Amygdala (tissue), 56 donors: ENCODE measurements at regions not wholly inside any gene's neighbourhood (a gene's known extent, or its start where the extent isn't known, plus 50 kb on each side); places are given as distances from the start of the nearest gene placed in this dataset.
"Not testable (repeated sequence)": the region's sequence is repeated elsewhere in the genome, so short reads cannot be mapped to it uniquely, and the experiment has no call there.

Experiments
- DNase-seq, 56 donors: peaks; one replicate each; lab custom pipeline; 2025; lab: John Stamatoyannopoulos, UW

DNA sequence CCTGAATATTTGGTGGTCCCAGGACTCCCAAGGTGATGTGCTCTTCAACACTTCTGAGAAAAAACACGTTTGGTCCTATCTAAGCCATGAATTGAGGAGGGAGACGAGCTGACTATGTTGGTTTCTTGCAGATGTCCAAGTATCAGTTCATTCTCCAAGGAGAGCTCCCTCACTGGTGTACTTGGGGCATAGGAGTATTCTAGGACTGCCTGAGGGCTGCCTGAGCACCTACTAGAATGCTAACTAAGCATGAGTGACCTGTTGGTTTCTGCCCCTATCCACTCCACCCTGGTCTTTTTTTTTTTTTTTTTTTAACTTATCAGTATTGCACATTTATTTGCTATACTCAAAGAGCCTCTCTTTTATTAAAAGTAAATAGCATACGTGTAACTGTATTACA is 200.5 kb upstream of the FANCL start:
- no peak for DNase-seq

DNA sequence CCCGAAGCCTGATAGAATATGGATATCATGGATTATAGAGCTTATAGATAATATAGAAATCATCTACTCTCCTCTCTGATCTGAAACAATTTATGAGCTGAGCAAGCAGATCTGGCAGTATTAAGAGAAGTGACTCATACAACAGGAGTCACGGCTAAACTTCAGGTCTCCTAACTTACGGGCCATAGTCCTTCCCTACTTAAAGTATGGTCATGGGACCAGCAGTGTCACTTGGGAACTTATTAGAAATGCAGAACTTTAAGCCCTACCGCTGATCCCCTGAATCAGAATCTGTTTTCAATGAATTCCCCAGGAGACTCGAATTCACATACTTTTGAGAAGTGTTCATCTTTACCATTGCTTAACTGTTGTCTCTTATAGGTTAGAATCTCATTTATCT is 195.7 kb upstream of the FANCL start:
- DNase-seq, result no peak

DNA sequence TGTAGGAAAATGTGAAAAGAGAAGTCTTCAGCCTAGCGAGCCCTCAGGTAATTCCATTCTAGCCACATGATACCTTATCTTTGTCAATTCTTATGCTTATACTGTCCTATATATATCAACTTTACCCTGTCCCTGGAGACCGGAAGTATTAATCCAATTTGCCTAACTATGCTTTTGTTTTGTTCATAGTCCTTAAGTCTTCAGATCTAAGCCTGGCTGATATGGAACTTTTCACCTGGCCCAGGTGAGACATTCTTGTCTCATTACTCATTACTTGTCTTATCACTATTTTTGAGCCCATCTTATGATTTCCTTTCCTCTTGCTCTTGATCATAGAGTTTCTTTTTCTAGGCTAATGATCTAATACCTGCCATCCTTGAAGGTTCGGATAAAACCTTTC is 194.1 kb upstream of the FANCL start:
- DNase-seq, result no peak

DNA sequence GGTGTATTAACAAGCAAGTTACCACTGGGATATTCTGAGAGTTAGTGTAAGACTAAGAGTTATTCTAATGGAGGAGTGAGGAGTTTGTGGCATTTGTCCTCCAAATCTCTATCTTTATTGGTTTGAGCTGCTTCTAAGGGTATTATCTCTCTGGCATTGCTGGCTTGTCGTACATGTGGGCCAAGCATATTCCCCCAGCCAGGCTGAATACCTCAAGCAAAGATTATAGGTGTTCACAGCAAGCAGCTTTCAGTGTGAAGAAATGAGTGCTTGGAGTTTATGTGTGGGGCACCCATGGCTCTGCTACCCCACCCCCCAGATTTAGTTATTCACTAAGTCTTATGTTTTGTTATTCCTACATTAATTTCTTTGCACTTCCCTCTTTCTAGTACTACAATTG is 193.6 kb upstream of the FANCL start:
- no peak for DNase-seq

DNA sequence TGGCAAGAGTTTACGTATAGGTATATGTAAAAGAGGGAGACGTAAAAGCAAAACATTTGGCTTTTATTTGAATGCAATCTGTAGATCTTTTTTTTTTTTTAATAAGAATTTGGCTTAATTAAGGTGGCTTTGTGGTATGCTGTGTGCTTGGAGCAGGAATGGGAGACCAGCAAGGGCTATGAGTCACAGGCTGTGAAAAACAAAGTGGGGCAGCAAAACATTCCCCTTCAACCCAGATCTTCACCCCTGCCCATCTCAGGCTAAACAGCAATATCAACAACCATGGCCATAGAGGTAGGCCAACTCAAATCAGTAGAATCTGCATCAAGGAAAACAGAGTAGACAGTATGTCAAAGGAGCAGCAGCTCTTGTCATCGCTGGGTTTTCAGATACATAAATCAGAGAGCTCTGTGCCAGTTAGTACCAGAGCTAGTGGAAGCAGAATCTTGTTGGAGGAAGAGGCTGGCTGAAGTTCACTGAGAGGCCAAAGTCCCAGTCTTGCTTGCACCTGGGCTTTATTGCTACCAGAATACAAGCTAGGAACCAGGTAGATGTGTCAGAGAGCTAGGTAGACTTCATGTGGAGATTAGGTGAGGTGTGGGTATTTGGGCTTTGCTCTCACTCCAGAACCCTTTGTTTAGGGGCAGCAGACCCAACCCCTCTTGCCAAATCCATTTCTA is 191.5 kb upstream of the FANCL start:
- DNase-seq, result no peak

DNA sequence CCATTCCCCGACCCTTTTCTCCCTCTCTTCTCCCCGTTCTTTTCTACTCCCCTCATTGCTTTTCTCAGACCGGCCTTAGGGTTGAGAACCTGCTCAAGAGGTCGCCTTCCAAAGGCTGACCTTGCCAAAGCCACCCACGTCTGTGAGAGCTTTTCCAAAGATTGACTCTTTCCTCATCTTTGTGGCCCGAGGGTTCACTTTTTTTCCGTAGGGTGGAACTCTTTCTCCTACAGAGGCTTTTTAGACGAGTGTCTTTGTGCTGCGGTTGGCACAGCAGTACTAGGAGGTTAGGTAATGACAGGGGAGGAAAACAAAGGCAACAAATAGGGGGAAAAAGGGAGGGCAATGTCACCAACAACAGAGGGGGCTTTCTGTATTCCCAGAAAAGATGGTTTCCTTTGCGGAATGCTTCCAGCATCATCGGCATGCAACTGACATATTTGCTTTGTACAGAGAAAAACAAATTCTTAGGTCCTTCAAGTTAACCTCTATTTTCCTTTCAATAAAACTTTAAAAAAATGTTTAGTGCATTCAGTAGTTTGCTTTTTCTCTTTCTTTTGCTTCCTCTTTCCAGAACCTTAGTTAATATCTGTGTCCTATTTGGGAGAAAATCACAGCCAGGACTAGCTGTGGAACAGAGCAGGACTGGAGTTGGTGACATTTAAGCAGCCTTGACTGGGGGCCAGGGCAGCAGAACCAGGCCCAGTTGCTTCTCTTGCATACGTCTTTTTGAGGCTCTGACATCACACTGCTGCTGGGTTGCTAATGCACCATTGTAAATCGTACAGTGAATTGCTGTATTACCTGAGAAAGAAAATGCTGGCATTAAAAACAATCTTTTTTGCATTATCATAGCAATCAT is 188.1 kb upstream of the FANCL start:
- peak in 30 of 56 donors; percentile 2 to 80 (median 36) for DNase-seq

DNA sequence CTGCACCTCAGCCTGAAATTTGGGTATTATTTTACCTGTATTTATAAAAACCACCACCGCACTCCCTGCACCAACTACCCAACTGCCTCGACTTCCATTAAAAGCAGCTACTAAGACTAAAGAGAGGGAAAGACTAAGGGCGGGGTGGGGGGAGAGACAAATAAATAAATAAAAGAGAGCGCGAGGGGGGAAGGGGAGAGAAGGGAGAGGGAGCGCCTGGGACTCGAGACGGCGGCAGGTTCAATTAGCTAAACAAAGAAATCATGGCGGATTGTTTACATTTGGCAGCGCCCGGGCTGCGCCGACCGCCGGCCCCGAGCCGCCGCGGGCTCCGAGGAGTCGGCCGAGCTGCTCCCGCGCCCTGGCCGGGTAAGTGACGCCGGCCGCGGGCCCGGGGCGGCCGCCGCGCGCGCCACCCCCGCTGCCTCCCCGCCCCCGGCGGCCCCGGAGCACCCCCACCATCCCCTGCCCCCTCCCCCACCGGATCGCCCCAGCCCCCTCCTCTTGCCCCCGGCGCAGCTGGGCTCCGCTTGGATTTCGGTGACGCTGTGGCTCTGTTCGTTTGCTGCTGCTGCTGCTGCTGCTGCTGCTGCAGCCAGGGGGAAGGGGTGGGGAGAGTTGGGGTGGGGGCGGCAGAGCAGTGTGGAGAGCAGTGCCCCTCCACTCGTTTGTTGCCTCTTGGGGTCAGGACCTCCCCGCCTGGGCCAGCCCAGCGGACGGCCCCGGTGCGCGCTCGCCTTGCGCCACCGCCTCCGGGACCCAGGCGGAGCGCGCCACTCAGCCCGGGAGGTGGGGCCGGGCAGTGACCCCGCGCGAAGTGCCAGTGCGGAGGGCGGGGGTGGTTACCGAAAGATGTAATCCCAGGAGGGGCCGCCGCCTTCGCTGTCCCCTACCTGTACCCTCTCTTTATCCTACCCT is 187.2 kb upstream of the FANCL start:
- peak in 52 of 56 donors; percentile 6 to 83 (median 58) for DNase-seq

DNA sequence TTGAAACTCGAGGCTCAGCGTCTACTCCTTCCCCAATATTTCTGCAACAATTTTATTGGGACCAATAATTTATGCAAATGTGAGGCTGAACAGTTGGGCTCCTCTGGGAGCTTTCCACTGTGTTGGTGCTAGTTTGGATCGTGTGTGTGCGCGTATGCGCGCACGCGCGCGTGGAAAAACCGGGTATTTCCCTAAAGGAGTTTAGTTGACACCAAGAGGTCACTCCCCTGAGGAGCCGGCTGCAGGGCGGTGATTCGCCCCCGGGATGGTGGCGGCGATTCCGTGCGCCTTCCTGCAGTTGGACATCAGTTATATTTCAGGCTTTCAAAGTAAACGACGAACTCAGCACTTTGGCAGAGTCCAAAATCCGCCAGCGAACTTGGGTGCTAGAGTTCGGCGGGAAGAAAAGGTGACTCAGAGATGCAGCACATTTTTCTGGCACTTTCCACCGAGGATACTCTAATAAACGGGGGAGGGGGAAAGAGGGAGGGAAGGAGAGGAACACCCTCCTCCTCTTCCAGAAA is 186.5 kb upstream of the FANCL start:
- peak in 48 of 56 donors; percentile 3 to 77 (median 38) for DNase-seq

DNA sequence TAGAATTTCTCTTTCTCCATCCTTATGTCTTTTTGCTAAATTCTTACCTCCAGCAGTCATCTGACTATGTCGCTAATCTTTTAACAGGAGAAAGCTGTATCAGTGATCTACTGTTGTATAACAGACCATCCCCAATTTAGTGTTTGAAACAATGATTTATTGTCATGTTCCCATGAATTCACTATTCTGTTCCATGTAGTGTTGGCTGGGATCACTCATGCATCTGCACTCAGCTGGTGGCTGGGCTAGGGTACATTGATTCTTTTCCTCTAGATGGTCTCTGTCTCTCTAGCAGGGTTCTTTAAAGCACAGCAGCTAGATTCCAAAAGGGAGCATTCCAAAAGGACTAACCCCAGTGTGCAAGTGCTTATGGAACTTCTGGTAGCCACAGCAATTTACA is 184.2 kb upstream of the FANCL start:
- DNase-seq, result peak in 9 of 56 donors; percentile 1 to 24 (median 11)

DNA sequence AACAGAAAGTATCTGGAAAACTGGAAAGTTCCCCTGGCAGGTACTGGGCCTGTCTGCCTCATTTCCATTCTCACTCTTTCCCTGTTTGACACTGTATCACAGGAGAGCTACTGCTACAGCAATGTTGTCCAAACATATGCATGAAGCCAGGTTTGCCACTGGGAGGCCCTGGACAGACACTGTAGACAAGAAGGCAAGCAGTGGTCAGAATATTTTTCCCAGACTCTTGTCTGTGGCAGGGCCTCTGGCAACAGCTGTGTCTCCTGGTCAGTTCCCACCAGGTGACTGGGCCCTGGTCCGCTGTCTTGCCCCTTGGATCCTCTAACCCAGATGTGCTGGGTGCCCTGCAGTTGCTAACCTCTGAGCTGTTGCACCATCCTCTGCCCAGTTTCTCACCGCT is 178.9 kb upstream of the FANCL start:
- DNase-seq, result no peak

DNA sequence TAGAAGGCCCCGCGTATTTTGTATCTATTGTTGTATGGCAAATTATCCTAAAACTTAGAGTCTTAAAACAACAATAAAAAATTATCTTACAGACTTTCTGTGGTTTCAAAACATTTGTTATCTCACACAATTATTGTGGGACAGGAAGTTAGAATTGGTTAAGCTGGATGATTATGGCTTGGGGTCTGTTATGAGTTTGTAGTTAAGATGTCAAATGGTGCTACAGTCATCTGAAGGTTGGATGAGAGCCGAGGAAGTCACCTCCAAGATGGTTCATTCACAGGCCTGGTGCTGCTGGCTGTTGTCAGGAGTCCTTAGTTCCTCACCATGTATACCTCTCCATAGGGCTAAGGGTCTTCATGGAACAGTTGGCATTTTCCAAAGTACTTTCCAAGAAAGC is 175.6 kb upstream of the FANCL start:
- no peak for DNase-seq

DNA sequence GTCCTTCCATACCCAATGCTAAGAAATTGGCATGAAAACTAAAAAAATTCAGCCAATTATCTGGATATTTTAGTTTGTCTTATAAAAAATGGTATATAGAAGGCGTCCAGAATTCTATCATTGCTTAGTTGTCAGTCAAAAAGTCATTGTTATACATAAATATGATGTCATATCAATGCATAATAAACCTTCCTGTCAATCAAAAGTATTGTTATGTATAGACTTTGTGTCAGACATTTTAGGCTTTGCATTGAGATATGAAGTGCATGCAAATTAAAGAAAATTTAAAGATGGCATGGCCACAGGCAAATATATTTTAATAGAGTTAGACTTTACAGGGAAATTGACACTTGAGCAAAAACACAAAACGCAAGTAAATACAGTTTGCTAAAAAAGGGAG is 173.4 kb upstream of the FANCL start:
- DNase-seq, result no peak

DNA sequence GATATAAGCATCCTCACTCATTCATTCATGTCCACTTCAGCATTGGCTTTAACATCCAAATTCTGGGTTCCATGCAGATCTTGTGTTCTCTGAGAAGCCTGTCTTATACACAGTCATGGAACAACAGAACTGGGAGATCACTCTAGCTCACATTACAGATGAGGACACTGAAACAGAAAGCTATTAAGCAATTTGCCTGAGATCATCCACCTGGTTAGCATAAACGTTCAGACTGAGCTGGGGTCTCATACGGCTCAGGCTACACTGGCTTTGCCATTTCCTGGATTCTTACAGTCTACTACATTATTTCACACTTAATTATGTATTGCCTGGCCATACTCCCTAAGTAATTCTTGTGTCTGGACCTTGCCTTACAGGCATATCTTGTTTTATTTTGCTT is 169.4 kb upstream of the FANCL start:
- no peak for DNase-seq

DNA sequence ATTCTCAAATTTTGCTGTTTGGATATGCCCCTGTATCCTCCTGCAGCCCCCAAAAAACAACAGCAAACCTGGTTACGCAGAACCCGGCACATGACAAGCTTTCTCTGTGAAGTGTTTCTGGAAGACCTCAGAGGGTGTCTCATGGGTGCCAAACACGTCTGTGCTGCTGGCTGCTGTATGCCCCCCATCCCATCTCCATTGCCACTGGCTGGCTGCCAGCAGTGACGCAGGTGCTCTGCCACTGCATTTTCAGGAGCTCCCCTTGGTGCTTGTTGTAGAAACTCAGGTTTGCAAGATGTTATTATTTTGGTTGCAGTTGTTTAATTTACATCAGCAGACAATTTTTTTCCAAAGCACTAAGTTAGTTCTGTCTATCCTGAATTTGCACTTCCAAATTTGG is 166.4 kb upstream of the FANCL start:
- DNase-seq, result no peak

DNA sequence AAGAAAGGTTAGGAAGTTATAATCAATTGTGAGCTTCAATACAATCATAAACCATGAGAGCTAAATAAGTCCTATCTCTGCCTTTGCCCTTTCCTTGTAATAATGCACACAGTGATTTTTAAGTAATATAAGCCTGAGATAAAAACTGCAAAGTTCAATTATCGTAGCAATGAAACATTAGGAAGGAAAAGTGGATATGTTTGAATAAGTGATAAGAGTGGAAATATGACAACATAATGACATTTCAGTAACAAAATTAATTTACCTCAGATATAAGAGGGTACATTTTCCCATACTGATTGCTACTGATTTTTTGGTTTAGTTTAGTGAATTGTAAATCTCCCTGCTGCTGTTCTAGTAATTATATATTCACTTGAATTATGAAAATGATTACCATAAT is 164.2 kb upstream of the FANCL start:
- no peak for DNase-seq

DNA sequence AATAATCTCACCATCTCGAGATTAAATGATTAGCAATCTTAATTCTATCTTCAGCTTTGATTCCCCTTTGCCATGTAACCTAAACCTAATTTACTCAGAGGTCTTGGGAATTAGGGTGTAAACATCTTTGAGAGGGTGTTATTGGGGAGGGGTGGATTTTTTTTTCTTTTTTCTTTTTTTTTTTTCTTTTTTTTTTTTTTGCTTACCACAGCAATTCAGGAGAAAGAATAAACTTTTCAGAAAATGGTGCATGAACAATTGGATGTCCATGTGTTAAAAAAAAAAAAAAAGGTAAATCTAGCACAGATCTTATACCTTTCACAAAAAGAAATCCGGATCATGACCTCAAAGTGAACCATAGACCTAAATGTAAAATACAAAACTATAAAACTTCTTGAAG is 160.8 kb upstream of the FANCL start:
- DNase-seq, result no peak

DNA sequence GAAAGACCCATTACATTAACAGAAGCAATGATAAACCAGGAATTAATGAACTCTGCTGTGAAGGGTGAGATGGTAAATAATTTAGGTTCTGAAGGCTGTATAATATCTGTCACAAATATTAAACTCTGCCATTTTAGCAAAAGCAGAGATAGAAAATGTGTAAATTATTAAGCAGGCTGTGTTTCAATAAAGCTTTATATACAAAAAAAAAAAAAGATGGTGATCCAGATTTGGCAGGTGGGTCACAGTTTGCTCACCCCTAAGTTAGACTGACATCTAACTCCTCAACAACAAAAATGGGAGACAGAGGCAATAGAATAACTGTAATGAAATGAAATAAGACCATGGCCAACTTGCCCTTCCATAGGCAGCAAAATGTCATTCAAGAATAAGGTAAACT is 157.3 kb upstream of the FANCL start:
- DNase-seq, result no peak

DNA sequence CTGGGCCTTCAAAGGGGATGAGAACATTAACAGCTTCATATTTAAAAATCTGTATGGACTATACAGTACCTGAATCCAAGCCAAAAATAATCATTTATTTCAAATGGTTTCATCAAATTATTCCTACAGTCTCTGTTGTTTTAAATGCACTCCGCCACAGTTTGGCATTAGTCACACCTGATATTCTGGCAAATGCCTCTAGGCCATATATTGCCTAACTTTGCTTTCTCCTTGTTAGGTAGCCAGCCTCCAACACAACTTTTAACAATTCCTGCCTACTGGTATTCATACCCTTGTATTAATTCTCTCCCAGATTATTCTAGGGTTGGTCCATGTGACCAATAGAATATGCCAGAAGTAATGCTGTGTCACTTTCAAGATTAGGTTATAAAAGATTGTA is 146.6 kb upstream of the FANCL start:
- no peak for DNase-seq

DNA sequence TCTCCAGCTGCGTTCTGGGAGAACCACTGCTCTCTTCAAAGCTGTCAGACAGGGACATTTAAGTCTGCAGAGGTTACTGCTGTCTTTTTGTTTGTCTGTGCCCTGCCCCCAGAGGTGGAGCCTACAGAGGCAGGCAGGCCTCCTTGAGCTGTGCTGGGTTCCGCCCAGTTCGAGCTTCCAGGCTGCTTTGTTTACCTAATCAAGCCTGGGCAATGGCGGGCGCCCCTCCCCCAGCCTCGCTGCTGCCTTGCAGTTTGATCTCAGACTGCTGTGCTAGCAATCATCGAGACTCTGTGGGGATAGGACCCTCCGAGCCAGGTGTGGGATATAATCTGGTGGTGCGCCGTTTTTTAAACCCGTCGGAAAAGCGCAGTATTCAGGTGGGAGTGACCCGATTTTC is 145.8 kb upstream of the FANCL start:
- not testable (repeated sequence) for DNase-seq

DNA sequence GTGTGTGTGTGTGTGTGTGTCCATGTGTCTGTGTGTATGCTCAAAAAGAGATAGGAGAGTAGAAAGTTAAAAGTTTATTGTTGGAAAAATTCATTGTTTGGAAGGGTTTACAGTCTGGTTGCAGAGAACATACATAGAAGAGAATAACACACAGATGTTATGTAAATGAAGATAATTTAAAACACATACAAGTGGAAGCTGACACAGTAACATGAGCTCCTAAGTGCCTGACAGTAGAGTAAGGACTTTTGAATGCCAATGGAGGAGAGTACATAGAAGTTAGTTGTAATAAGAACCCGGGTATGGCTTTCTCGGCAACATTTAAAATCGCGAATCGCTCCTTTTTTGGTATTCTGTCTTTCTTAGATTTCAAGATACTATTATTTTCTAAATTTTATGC is 137.0 kb upstream of the FANCL start:
- no peak for DNase-seq

DNA sequence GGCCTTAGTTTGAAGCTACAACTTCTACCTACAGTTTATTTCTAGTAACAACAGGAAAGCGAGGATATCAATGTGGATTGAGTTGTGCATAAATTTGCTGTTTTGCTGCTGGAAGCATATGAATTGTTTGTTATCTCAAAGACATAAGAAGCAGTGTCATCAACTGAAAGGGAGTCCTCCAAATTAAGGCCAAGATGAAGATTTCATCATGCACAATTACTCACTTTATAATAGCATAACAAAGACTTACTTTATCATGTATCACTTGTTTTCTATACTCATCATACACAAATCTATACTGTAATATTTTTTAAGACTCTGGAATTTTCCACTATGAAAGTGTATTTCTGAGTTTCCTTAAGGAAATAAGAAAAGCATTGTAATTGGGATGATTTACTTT is 136.1 kb upstream of the FANCL start:
- DNase-seq, result no peak
